H1 (cell line): ENCODE measurements at regions not wholly inside any gene's neighbourhood (a gene's known extent, or its start where the extent isn't known, plus 50 kb on each side); places are given as distances from the start of the nearest gene placed in this dataset.

Experiments
- CTCF ChIA-PET: fragments of 300-600 bp; sonication (Branson Sonifier 250); formaldehyde crosslinking; loops from one replicate; lab custom pipeline; 2021; ENCODE audit not compliant: partially characterized antibody; lab: Charles Lee
- POLR2A ChIA-PET: fragments of 300-600 bp; sonication (Branson Sonifier 250); formaldehyde crosslinking; loops from one replicate; lab custom pipeline; 2021; ENCODE audit warnings: inconsistent platforms; ENCODE audit not compliant: partially characterized antibody; lab: Charles Lee
- DNase-seq, 2 experiments: peaks; one replicate each; pipeline versions ENCODE4 v3.0.0 to v3.0.0-alpha.2; 2010 to 2022; ENCODE audit warnings: low spot score in 2 of 2, low read depth in 1 of 2, mixed read lengths in 1 of 2
- FAIRE-seq: peaks from 2 replicates; lab custom pipeline; 2011; peaks lifted over from hg19 to GRCh38; lab: Jason Lieb, UNC
- H2AFZ ChIP-seq: 2 replicates; pipeline ENCODE4 v1.8.1; 2012; ENCODE audit warnings: low read length, inconsistent platforms
- H2AK5ac ChIP-seq: 2 replicates; pipeline ENCODE4 v1.6.1; 2013; ENCODE audit warnings: low read depth, low read length
- H2BK120ac ChIP-seq: replicated peaks from 2 replicates; pipeline ENCODE3; 2013; ENCODE audit warnings: low read depth, low read length, inconsistent platforms
- H2BK12ac ChIP-seq: 2 replicates; pipeline ENCODE4 v1.6.1; 2013; ENCODE audit warnings: low read depth, low read length
- H2BK15ac ChIP-seq: 2 replicates; pipeline ENCODE4 v1.6.1; 2013; ENCODE audit warnings: low read length
- H2BK20ac ChIP-seq: 2 replicates; pipeline ENCODE4 v1.6.1; 2013; ENCODE audit warnings: low read length
- H2BK5ac ChIP-seq: 2 replicates; pipeline ENCODE4 v1.6.1; 2013; ENCODE audit warnings: low read depth, low read length
- H3K14ac ChIP-seq: 2 replicates; pipeline ENCODE4 v1.6.1; 2013; ENCODE audit warnings: inconsistent platforms; ENCODE audit not compliant: insufficient read length
- H3K18ac ChIP-seq: 2 replicates; pipeline ENCODE4 v1.6.1; 2013; ENCODE audit warnings: low read length; ENCODE audit errors: extremely low read depth
- H3K23ac ChIP-seq: 2 replicates; pipeline ENCODE4 v1.6.1; 2013; ENCODE audit warnings: inconsistent platforms; ENCODE audit not compliant: insufficient read length
- H3K23me2 ChIP-seq: 2 replicates; pipeline ENCODE4 v1.6.1; 2013; ENCODE audit warnings: low read depth, low read length
- H3K27ac ChIP-seq: 2 replicates; pipeline ENCODE4 v1.6.1; 2011; ENCODE audit warnings: low read depth, low read length, inconsistent platforms
- H3K27me3 ChIP-seq, 4 experiments: replicated peaks in 1 of 4; 1 replicate in 1 of 4; 2 replicates in 3 of 4; pipeline versions ENCODE4 v1.6.1 to v1.8.1; 2011 to 2013; ENCODE audit warnings: low read length in 3 of 4, mild to moderate bottlenecking in 3 of 4, inconsistent platforms in 2 of 4, mixed read lengths in 2 of 4, moderate library complexity in 1 of 4; ENCODE audit not compliant: control insufficient read depth in 3 of 4, insufficient read depth in 3 of 4; ENCODE audit errors: extremely low read depth in 1 of 4
- H3K36me3 ChIP-seq, 4 experiments: 2 replicates each; pipeline versions ENCODE4 v1.6.1 to v1.8.1; 2011 to 2013; ENCODE audit warnings: mild to moderate bottlenecking in 4 of 4, low read length in 3 of 4, moderate library complexity in 2 of 4, control low read depth in 1 of 4, inconsistent platforms in 1 of 4; ENCODE audit not compliant: insufficient read depth in 4 of 4, control insufficient read depth in 2 of 4
- H3K4ac ChIP-seq: replicated peaks from 2 replicates; pipeline ENCODE3; 2013; ENCODE audit warnings: low read length, low read depth, mixed read lengths, inconsistent platforms; ENCODE audit not compliant: insufficient read length
- H3K4me1 ChIP-seq, 4 experiments: replicated peaks in 1 of 4; 1 replicate in 1 of 4; 2 replicates in 3 of 4; pipeline versions ENCODE4 v1.6.1 to v1.8.1; 2011 to 2013; ENCODE audit warnings: low read length in 3 of 4, inconsistent platforms in 2 of 4, mixed read lengths in 1 of 4; ENCODE audit not compliant: insufficient read depth in 4 of 4, control insufficient read depth in 3 of 4
- H3K4me2 ChIP-seq, 2 experiments: 2 replicates each; pipeline versions ENCODE4 v1.6.1 to v1.8.1; 2011 to 2013; ENCODE audit warnings: low read depth in 2 of 2, low read length in 2 of 2, control low read depth in 1 of 2, inconsistent platforms in 1 of 2, mild to moderate bottlenecking in 1 of 2; ENCODE audit not compliant: insufficient read depth in 1 of 2
- H3K4me3 ChIP-seq, 4 experiments: fragments of 200-600, 300-600 bp in 1 of 4; sonication (generic), shearing (Covaris generic), sonication (Bioruptor Twin) in 1 of 4; 2 replicates each; pipeline versions ENCODE4 v1.5.1 to v1.8.1; 2011 to 2016; ENCODE audit warnings: low read length in 4 of 4, low read depth in 3 of 4, control low read depth in 2 of 4, inconsistent platforms in 2 of 4, mild to moderate bottlenecking in 2 of 4, mixed read lengths in 1 of 4, moderate library complexity in 1 of 4; ENCODE audit not compliant: insufficient read depth in 2 of 4; ENCODE audit errors: extremely low read depth in 1 of 4
- H3K56ac ChIP-seq: replicated peaks from 2 replicates; pipeline ENCODE3; 2013; ENCODE audit warnings: low read depth, mild to moderate bottlenecking, mixed read lengths, low read length, inconsistent platforms; ENCODE audit not compliant: insufficient read length
- H3K79me1 ChIP-seq: 2 replicates; pipeline ENCODE4 v1.6.1; 2013; ENCODE audit warnings: low read depth, low read length, control low read depth
- H3K79me2 ChIP-seq, 2 experiments: 2 replicates each; pipeline versions ENCODE4 v1.6.1 to v1.8.1; 2012 to 2013; ENCODE audit warnings: low read length in 2 of 2, mild to moderate bottlenecking in 2 of 2, inconsistent platforms in 1 of 2; ENCODE audit not compliant: insufficient read depth in 2 of 2, control insufficient read depth in 1 of 2
- H3K9ac ChIP-seq, 4 experiments: replicated peaks in 1 of 4; 1 replicate in 1 of 4; 2 replicates in 3 of 4; pipeline versions ENCODE4 v1.6.1 to v1.8.1; 2011 to 2013; ENCODE audit warnings: low read depth in 3 of 4, low read length in 3 of 4, control low read depth in 2 of 4, mild to moderate bottlenecking in 2 of 4, moderate library complexity in 2 of 4, inconsistent platforms in 1 of 4; ENCODE audit errors: extremely low read depth in 1 of 4
- H3K9me3 ChIP-seq, 2 experiments: 2 replicates each; pipeline versions ENCODE4 v1.6.1 to v1.8.1; 2012 to 2013; ENCODE audit warnings: mild to moderate bottlenecking in 2 of 2, moderate library complexity in 2 of 2, control low read depth in 1 of 2, inconsistent platforms in 1 of 2, low read depth in 1 of 2, low read length in 1 of 2, mixed read lengths in 1 of 2; ENCODE audit not compliant: insufficient read depth in 2 of 2
- H4K20me1 ChIP-seq, 2 experiments: replicated peaks in 1 of 2; 2 replicates each; pipeline versions ENCODE3 to v1.8.1; 2011 to 2013; ENCODE audit warnings: inconsistent platforms in 2 of 2, low read length in 2 of 2, mild to moderate bottlenecking in 1 of 2; ENCODE audit not compliant: insufficient read depth in 2 of 2, control insufficient read depth in 1 of 2
- H4K5ac ChIP-seq: 2 replicates; pipeline ENCODE4 v1.6.1; 2013; ENCODE audit warnings: low read length, low read depth, mixed read lengths, inconsistent platforms; ENCODE audit not compliant: insufficient read length
- H4K8ac ChIP-seq: 2 replicates; pipeline ENCODE4 v1.8.0; 2013; ENCODE audit warnings: mild to moderate bottlenecking, moderate library complexity, low read length, inconsistent platforms; ENCODE audit not compliant: insufficient read depth; ENCODE audit errors: extremely low read depth
- H4K91ac ChIP-seq: replicated peaks from 2 replicates; pipeline ENCODE3; 2013; ENCODE audit warnings: low read length, mixed read lengths, inconsistent platforms; ENCODE audit not compliant: insufficient read length
- CTBP2 ChIP-seq: IDR thresholded peaks from 2 replicates; pipeline ENCODE4 v1.7.0; 2011; ENCODE audit warnings: borderline replicate concordance, mild to moderate bottlenecking, moderate library complexity, mixed read lengths, low read length; ENCODE audit not compliant: insufficient read depth, insufficient read length
- EP300 ChIP-seq, 2 experiments: IDR thresholded peaks; 1 replicate in 1 of 2; 2 replicates in 1 of 2; pipeline ENCODE4 v1.6.1; 2011 to 2012; ENCODE audit warnings: low read depth in 2 of 2, low read length in 2 of 2, mild to moderate bottlenecking in 2 of 2, borderline replicate concordance in 1 of 2, inconsistent platforms in 1 of 2, moderate library complexity in 1 of 2
- JUN ChIP-seq: IDR thresholded peaks from 2 replicates; pipeline ENCODE4 v1.6.1; 2011; ENCODE audit warnings: low read depth, mild to moderate bottlenecking, improper control_type of control experiment, low read length
- KDM5A ChIP-seq: fragments of 200-600 bp; IDR thresholded peaks from 2 replicates; pipeline ENCODE4 v1.7.1; 2012; ENCODE audit warnings: mild to moderate bottlenecking, low read length, inconsistent platforms, mixed read lengths
- NANOG ChIP-seq: IDR thresholded peaks from 2 replicates; pipeline ENCODE4 v1.6.1; 2011; ENCODE audit warnings: low read length, low read depth, mild to moderate bottlenecking, inconsistent platforms; ENCODE audit not compliant: insufficient read depth, poor library complexity, severe bottlenecking
- RAD21 ChIP-seq, 2 experiments: IDR thresholded peaks in 1 of 2; conservative IDR thresholded peaks in 1 of 2; 2 replicates each; pipeline ENCODE4 v1.6.1; 2011; ENCODE audit warnings: low read depth in 2 of 2, low read length in 2 of 2, improper control_type of control experiment in 1 of 2, inconsistent platforms in 1 of 2, mild to moderate bottlenecking in 1 of 2, moderate library complexity in 1 of 2
- RBBP5 ChIP-seq: IDR thresholded peaks from 2 replicates; pipeline ENCODE4 v1.7.1; 2012; ENCODE audit warnings: low read depth, mild to moderate bottlenecking, inconsistent platforms, low read length, moderate library complexity, borderline replicate concordance
- SIRT6 ChIP-seq: IDR thresholded peaks from one replicate; pipeline ENCODE4 v1.7.1; 2012; ENCODE audit warnings: low read length, inconsistent platforms
- WGBS, 2 experiments: shearing (Covaris generic) in 1 of 2; methylation state at CpG; one replicate each; pipeline versions ENCODE4 v1.1.6 to v1.1.7; 2013 to 2015; ENCODE audit warnings: low lambda C conversion rate in 2 of 2, mixed read lengths in 2 of 2, inconsistent platforms in 1 of 2, low coverage in 1 of 2, missing lambda C conversion rate in 1 of 2; ENCODE audit not compliant: insufficient replicate concordance in 2 of 2, insufficient coverage in 1 of 2, insufficient read length in 1 of 2; ENCODE audit errors: extremely low coverage in 1 of 2, missing lambda C conversion rate in 1 of 2; 5-methylcytosine and 5-hydroxymethylcytosine counted together
- TF ChIP-seq, protein P1 (sequence below): IDR thresholded peaks from 2 replicates; pipeline ENCODE4 v1.6.1; 2011; ENCODE audit warnings: low read length, improper control_type of control experiment
- TF ChIP-seq, protein P2 (sequence below), 3 experiments: IDR thresholded peaks; 1 replicate in 2 of 3; 2 replicates in 1 of 3; pipeline versions ENCODE4 v1.5.1 to v1.6.1; 2011; ENCODE audit warnings: low read length in 3 of 3, mild to moderate bottlenecking in 3 of 3, inconsistent platforms in 2 of 3, low read depth in 1 of 3, moderate library complexity in 1 of 3; ENCODE audit not compliant: insufficient read depth in 1 of 3; ENCODE audit errors: control extremely low read depth in 1 of 3

DNA sequence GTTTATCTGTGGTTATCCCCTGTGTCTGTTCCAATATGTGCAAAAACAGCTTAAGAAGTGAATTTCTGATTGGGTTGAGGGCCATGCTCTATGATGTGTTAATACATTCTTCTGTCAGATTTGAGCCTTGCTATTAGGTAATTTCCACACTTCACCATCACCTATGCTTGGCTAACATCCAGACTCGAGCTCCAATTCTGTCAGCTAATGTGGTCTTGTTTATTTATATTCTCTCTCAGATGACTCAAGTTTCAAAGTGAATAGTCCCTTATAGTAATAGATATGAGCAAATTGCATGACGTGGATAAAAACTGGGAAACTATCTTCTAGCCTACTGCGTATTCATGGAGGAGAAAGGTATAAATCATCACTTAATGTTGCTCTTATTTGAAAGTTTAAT is 451.3 kb downstream of the SNAPC1 start:
- no peaks in the 10 kb centered on the region for H3K9me3 ChIP-seq
- no peaks in the 10 kb centered on the region for H3K23me2 ChIP-seq
- H3K4me3 ChIP-seq = no peak overlapping the region
- H4K8ac ChIP-seq = no peak overlapping the region
- 89% methylated on average over 3 of the region's 3 CpGs; no CpG with 5 or more reads in 1 of the 2 experiments for WGBS, 2 experiments
- no peaks in the 10 kb centered on the region for H4K20me1 ChIP-seq
- no peak overlapping the region for H2BK120ac ChIP-seq
- CTCF ChIA-PET = interaction anchor here (0.6 kb wide), 1 partner anchor 69 kb away, joined by 3 read pairs; no protein-coding TSS in a partner anchor
- H3K18ac ChIP-seq = no peak overlapping the region
- no peak overlapping the region for H4K5ac ChIP-seq
- no peaks in the 10 kb centered on the region for H3K79me1 ChIP-seq
- H3K9ac ChIP-seq = no peak overlapping the region
- no peak overlapping the region for H3K56ac ChIP-seq
- no peaks in the 10 kb centered on the region for H3K36me3 ChIP-seq
- H2BK15ac ChIP-seq = no peak overlapping the region
- H3K4ac ChIP-seq = no peak overlapping the region
- no peak overlapping the region for H2AK5ac ChIP-seq
- DNase-seq (no peak), FAIRE-seq (no peak)
- H2AFZ ChIP-seq = no peak overlapping the region
- no peak overlapping the region for H4K91ac ChIP-seq
- H3K4me2 ChIP-seq = no peak overlapping the region
- POLR2A ChIA-PET = no interaction called here
- H2BK5ac ChIP-seq = no peak overlapping the region
- no peak overlapping the region for H2BK12ac ChIP-seq
- H3K27me3 ChIP-seq = no peaks in the 10 kb centered on the region
- H3K14ac ChIP-seq = no peak overlapping the region
- no peaks in the 10 kb centered on the region for H3K4me1 ChIP-seq
- no peak overlapping the region for H3K23ac ChIP-seq
- H2BK20ac ChIP-seq = no peak overlapping the region
- H3K27ac ChIP-seq = no peak overlapping the region
- H3K79me2 ChIP-seq = no peaks in the 10 kb centered on the region
- TF ChIP-seq EP300 (IDR thresholded peaks at IDR 0.05; ENCODE audit: borderline replicate concordance in 1 of 2, low read depth in 2 of 2, low read length in 2 of 2) = no peak
- TF ChIP-seq, protein P1, sequence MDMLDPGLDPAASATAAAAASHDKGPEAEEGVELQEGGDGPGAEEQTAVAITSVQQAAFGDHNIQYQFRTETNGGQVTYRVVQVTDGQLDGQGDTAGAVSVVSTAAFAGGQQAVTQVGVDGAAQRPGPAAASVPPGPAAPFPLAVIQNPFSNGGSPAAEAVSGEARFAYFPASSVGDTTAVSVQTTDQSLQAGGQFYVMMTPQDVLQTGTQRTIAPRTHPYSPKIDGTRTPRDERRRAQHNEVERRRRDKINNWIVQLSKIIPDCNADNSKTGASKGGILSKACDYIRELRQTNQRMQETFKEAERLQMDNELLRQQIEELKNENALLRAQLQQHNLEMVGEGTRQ = no peak
- TF ChIP-seq, protein P2, sequence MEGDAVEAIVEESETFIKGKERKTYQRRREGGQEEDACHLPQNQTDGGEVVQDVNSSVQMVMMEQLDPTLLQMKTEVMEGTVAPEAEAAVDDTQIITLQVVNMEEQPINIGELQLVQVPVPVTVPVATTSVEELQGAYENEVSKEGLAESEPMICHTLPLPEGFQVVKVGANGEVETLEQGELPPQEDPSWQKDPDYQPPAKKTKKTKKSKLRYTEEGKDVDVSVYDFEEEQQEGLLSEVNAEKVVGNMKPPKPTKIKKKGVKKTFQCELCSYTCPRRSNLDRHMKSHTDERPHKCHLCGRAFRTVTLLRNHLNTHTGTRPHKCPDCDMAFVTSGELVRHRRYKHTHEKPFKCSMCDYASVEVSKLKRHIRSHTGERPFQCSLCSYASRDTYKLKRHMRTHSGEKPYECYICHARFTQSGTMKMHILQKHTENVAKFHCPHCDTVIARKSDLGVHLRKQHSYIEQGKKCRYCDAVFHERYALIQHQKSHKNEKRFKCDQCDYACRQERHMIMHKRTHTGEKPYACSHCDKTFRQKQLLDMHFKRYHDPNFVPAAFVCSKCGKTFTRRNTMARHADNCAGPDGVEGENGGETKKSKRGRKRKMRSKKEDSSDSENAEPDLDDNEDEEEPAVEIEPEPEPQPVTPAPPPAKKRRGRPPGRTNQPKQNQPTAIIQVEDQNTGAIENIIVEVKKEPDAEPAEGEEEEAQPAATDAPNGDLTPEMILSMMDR (IDR thresholded peaks at IDR 0.05; ENCODE audit: control extremely low read depth in 1 of 3, insufficient read depth in 1 of 3, low read depth in 1 of 3, low read length in 3 of 3) = no peak
- no peak for TF ChIP-seq RAD21 (IDR thresholded peaks at IDR 0.05 in 1 of 2, conservative IDR thresholded peaks at IDR 0.05 in 1 of 2; ENCODE audit: low read depth in 2 of 2, low read length in 2 of 2)
- no peak for TF ChIP-seq SIRT6
- TF ChIP-seq NANOG = no peak
- no peak for TF ChIP-seq JUN
- TF ChIP-seq KDM5A = no peak
- TF ChIP-seq RBBP5 = no peak
- no peak for TF ChIP-seq CTBP2
